DOHH2 (cell line): ENCODE measurements at regions not wholly inside any gene's neighbourhood (a gene's known extent, or its start where the extent isn't known, plus 50 kb on each side); places are given as distances from the start of the nearest gene placed in this dataset.

Experiments used
- H3F3A ChIP-seq: fragments of 200-600 bp; sonication (generic), shearing (Covaris generic); 2 replicates; pipeline ENCODE4 v1.6.0; 2016; ENCODE audit warnings: antibody characterized with exemption, mild to moderate bottlenecking; ENCODE audit not compliant: control insufficient read depth, insufficient read depth
- H3K27ac ChIP-seq: fragments of 200-600 bp; sonication (generic); 2 replicates; pipeline ENCODE4 v1.5.1; 2014; ENCODE audit warnings: low read depth, mild to moderate bottlenecking, low read length, moderate library complexity
- H3K27me3 ChIP-seq: fragments of 200-600 bp; sonication (generic); 2 replicates; pipeline ENCODE4 v1.6.1; 2014; ENCODE audit warnings: mild to moderate bottlenecking, low read length, mixed read lengths; ENCODE audit not compliant: control insufficient read depth
- H3K36me3 ChIP-seq: fragments of 200-600 bp; sonication (generic); 2 replicates; pipeline ENCODE4 v1.6.1; 2014; ENCODE audit warnings: mild to moderate bottlenecking, low read length, moderate library complexity, mixed read lengths; ENCODE audit not compliant: control insufficient read depth
- H3K4me1 ChIP-seq: fragments of 200-600 bp; sonication (generic); 2 replicates; pipeline ENCODE4 v1.6.1; 2014; ENCODE audit warnings: mild to moderate bottlenecking, low read length, mixed read lengths; ENCODE audit not compliant: control insufficient read depth
- H3K4me2 ChIP-seq: fragments of 200-600 bp; sonication (generic); 2 replicates; pipeline ENCODE4 v1.6.0; 2014; ENCODE audit warnings: mild to moderate bottlenecking, low read length, moderate library complexity
- H3K4me3 ChIP-seq: fragments of 200-600 bp; sonication (generic); 2 replicates; pipeline ENCODE4 v1.5.1; 2014; ENCODE audit warnings: mild to moderate bottlenecking, low read length, mixed read lengths
- H3K79me2 ChIP-seq: fragments of 200-600 bp; sonication (generic); 2 replicates; pipeline ENCODE4 v1.6.1; 2014; ENCODE audit warnings: mild to moderate bottlenecking, low read length, mixed read lengths; ENCODE audit not compliant: control insufficient read depth
- H3K9me2 ChIP-seq: fragments of 200-600 bp; sonication (generic); replicated peaks from 2 replicates; pipeline ENCODE4 v1.6.1; 2014; ENCODE audit warnings: mild to moderate bottlenecking, low read length, mixed read lengths; ENCODE audit not compliant: control insufficient read depth
- H3K9me3 ChIP-seq: fragments of 200-600 bp; sonication (generic); 2 replicates; pipeline ENCODE4 v1.6.1; 2014; ENCODE audit warnings: antibody characterized with exemption, low read length, mixed read lengths; ENCODE audit not compliant: control insufficient read depth, insufficient read depth
- H4K20me1 ChIP-seq: fragments of 200-600 bp; sonication (generic); 2 replicates; pipeline ENCODE4 v1.6.0; 2014; ENCODE audit warnings: low read depth, mild to moderate bottlenecking, antibody characterized with exemption, low read length, moderate library complexity; ENCODE audit not compliant: control insufficient read depth, insufficient read depth
- EZH2phosphoT487 ChIP-seq: fragments of 200-600 bp; sonication (generic); IDR thresholded peaks from 2 replicates; pipeline ENCODE4 v1.6.1; 2017; ENCODE audit warnings: borderline replicate concordance, mild to moderate bottlenecking, antibody characterized with exemption, low read length, moderate library complexity, mixed read lengths
- TF ChIP-seq, protein P1 (sequence below): fragments of 200-600 bp; sonication (generic); IDR thresholded peaks from one replicate; pipeline ENCODE4 v1.5.1; 2014; ENCODE audit warnings: antibody characterized with exemption, mild to moderate bottlenecking, low read depth, low read length; ENCODE audit not compliant: poor library complexity, severe bottlenecking

DNA sequence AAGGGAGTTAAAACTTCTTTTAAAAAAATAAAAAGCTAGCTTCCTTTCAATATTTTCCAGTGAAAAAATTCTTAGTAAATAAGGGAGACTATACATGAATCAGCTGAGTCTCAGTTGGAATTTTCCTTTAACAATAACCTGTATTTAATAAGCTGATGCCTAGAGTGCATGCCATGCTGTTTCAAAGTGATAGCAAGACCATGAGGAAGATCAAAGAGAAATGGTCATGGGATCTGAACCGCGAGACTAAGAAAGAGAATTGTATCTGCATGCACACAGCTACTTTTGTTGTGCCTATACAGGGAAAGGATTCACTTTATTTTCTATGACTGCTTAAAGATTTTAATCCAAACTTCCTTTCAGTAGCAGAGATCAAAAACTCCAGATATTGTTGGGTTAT is 2217.0 kb downstream of the MAT2B start:
- Histone ChIP-seq H3K9me3 (no peaks in the 10 kb centered on the region), H4K20me1 (no peaks in the 10 kb centered on the region), H3K27ac (no peak overlapping the region), H3K36me3 (no peaks in the 10 kb centered on the region), H3K4me2 (no peak overlapping the region), H3F3A (no peaks in the 10 kb centered on the region), H3K9me2 (no peaks in the 10 kb centered on the region), H3K79me2 (no peaks in the 10 kb centered on the region), H3K4me1 (no peaks in the 10 kb centered on the region), H3K4me3 (no peak overlapping the region), H3K27me3 (no peaks in the 10 kb centered on the region)
- no peak for TF ChIP-seq EZH2phosphoT487
- TF ChIP-seq, protein P1, sequence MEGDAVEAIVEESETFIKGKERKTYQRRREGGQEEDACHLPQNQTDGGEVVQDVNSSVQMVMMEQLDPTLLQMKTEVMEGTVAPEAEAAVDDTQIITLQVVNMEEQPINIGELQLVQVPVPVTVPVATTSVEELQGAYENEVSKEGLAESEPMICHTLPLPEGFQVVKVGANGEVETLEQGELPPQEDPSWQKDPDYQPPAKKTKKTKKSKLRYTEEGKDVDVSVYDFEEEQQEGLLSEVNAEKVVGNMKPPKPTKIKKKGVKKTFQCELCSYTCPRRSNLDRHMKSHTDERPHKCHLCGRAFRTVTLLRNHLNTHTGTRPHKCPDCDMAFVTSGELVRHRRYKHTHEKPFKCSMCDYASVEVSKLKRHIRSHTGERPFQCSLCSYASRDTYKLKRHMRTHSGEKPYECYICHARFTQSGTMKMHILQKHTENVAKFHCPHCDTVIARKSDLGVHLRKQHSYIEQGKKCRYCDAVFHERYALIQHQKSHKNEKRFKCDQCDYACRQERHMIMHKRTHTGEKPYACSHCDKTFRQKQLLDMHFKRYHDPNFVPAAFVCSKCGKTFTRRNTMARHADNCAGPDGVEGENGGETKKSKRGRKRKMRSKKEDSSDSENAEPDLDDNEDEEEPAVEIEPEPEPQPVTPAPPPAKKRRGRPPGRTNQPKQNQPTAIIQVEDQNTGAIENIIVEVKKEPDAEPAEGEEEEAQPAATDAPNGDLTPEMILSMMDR, result no peak

GRCh38 chr5:165723931-165724330 is 2218.5 kb downstream of the MAT2B start:
- Histone ChIP-seq H3K79me2 (no peaks in the 10 kb centered on the region), H3K9me3 (no peaks in the 10 kb centered on the region), H3K36me3 (no peaks in the 10 kb centered on the region), H4K20me1 (no peaks in the 10 kb centered on the region), H3K27ac (no peak overlapping the region), H3K4me1 (no peaks in the 10 kb centered on the region), H3K9me2 (no peaks in the 10 kb centered on the region), H3K4me3 (no peak overlapping the region), H3K4me2 (no peak overlapping the region), H3K27me3 (no peaks in the 10 kb centered on the region), H3F3A (no peaks in the 10 kb centered on the region)
- TF ChIP-seq EZH2phosphoT487, result no peak
- TF ChIP-seq, protein P1, result no peak

GRCh38 chr5:165728425-165728824 is 2223.0 kb downstream of the MAT2B start:
- H3K4me2 ChIP-seq, result no peak overlapping the region
- H4K20me1 ChIP-seq, result no peaks in the 10 kb centered on the region
- no peaks in the 10 kb centered on the region for H3K4me1 ChIP-seq
- H3K36me3 ChIP-seq, result no peaks in the 10 kb centered on the region
- TF ChIP-seq EZH2phosphoT487, result no peak
- TF ChIP-seq, protein P1, result no peak
- H3K9me3 ChIP-seq, result no peaks in the 10 kb centered on the region
- H3K27ac ChIP-seq, result no peak overlapping the region
- H3K79me2 ChIP-seq, result no peaks in the 10 kb centered on the region
- no peak overlapping the region for H3K4me3 ChIP-seq
- no peaks in the 10 kb centered on the region for H3K9me2 ChIP-seq
- H3K27me3 ChIP-seq, result no peaks in the 10 kb centered on the region
- H3F3A ChIP-seq, result no peaks in the 10 kb centered on the region

GRCh38 chr5:165735388-165735787 is 2230.0 kb downstream of the MAT2B start:
- no peaks in the 10 kb centered on the region for H3K27me3 ChIP-seq
- H3K27ac ChIP-seq, result no peak overlapping the region
- H4K20me1 ChIP-seq, result no peaks in the 10 kb centered on the region
- H3K4me2 ChIP-seq, result no peak overlapping the region
- H3K36me3 ChIP-seq, result no peaks in the 10 kb centered on the region
- no peaks in the 10 kb centered on the region for H3F3A ChIP-seq
- no peak overlapping the region for H3K4me3 ChIP-seq
- H3K4me1 ChIP-seq, result no peaks in the 10 kb centered on the region
- no peak for TF ChIP-seq EZH2phosphoT487
- TF ChIP-seq, protein P1, result no peak
- no peaks in the 10 kb centered on the region for H3K79me2 ChIP-seq
- H3K9me2 ChIP-seq, result no peaks in the 10 kb centered on the region
- H3K9me3 ChIP-seq, result no peaks in the 10 kb centered on the region
